Left ventricle myocardium inferior (tissue), 1 donor: ENCODE measurements at regions not wholly inside any gene's neighbourhood (a gene's known extent, or its start where the extent isn't known, plus 50 kb on each side); places are given as distances from the start of the nearest gene placed in this dataset.

Experiments
- DNase-seq: peaks from one replicate; pipeline ENCODE4 v3.0.0-alpha.2; 2020
- H3K27ac ChIP-seq: fragments of 200-600 bp; replicated peaks from 2 replicates; pipeline ENCODE4 v1.8.0; 2021
- H3K27me3 ChIP-seq: fragments of 200-600 bp; 2 replicates; pipeline ENCODE4 v1.8.0; 2021; ENCODE audit warnings: low read depth
- H3K36me3 ChIP-seq: fragments of 200-600 bp; 2 replicates; pipeline ENCODE4 v1.8.0; 2021
- H3K4me1 ChIP-seq: fragments of 200-600 bp; 2 replicates; pipeline ENCODE4 v1.8.0; 2021
- H3K4me3 ChIP-seq: fragments of 200-600 bp; 2 replicates; pipeline ENCODE4 v1.8.0; 2021; ENCODE audit warnings: mild to moderate bottlenecking, moderate library complexity
- H3K9me3 ChIP-seq: fragments of 200-600 bp; replicated peaks from 2 replicates; pipeline ENCODE4 v1.8.0; 2021
- CTCF ChIP-seq: fragments of 200-600 bp; IDR thresholded peaks from 2 replicates; pipeline ENCODE4 v1.8.0; 2021; ENCODE audit warnings: antibody characterized with exemption, mild to moderate bottlenecking, borderline replicate concordance
- intact Hi-C: fragments of 100-400 bp; cut with micrococcal nuclease; formaldehyde crosslinking; loops from one replicate; pipeline ENCODE4 v1.11.0; 2022
- donor health status: DM: no; HTN: yes; CAD: no; lungs with severe emphysema.

- Histone ChIP-seq H3K4me1 (peaks cover 15% of the 10 kb centered on the region), H3K27ac (no peak overlapping the region), H3K9me3 (no peaks in the 10 kb centered on the region), H3K27me3 (no peaks in the 10 kb centered on the region), H3K36me3 (no peaks in the 10 kb centered on the region), H3K4me3 (no peak overlapping the region)
- no peak for DNase-seq
- intact Hi-C loops = no loop called here
- no peak for TF ChIP-seq CTCF
Observed at GRCh38 chr6:26179675-26180074, 92.4 kb downstream of the HFE start.

- Histone ChIP-seq H3K27me3 (no peaks in the 10 kb centered on the region), H3K4me1 (peaks cover 15% of the 10 kb centered on the region), H3K4me3 (no peak overlapping the region), H3K36me3 (no peaks in the 10 kb centered on the region), H3K27ac (no peak overlapping the region), H3K9me3 (no peaks in the 10 kb centered on the region)
- intact Hi-C loops = no loop called here
- no peak for DNase-seq
- no peak for TF ChIP-seq CTCF
Observed at GRCh38 chr6:26180346-26180745, 93.1 kb downstream of the HFE start.

- no peaks in the 10 kb centered on the region for H3K36me3 ChIP-seq
- intact Hi-C loops = no loop called here
- peak overlapping the region; percentile 74 for H3K4me3 ChIP-seq
- H3K27ac ChIP-seq = peak overlapping the region; percentile 90
- no peak for TF ChIP-seq CTCF
- peaks cover 18% of the 10 kb centered on the region for H3K4me1 ChIP-seq
- DNase-seq = no peak
- H3K9me3 ChIP-seq = no peaks in the 10 kb centered on the region
- no peaks in the 10 kb centered on the region for H3K27me3 ChIP-seq
Observed at GRCh38 chr6:26183237-26183580, 96.0 kb downstream of the HFE start.

- Histone ChIP-seq H3K27ac (peak overlapping the region; percentile 90), H3K4me3 (peak overlapping the region; percentile 74), H3K27me3 (no peaks in the 10 kb centered on the region), H3K9me3 (no peaks in the 10 kb centered on the region), H3K36me3 (no peaks in the 10 kb centered on the region), H3K4me1 (peaks cover 23% of the 10 kb centered on the region)
- no peak for TF ChIP-seq CTCF
- intact Hi-C loops = no loop called here
- DNase-seq = peak; percentile 53
Observed at GRCh38 chr6:26183581-26184366, 96.5 kb downstream of the HFE start.

GRCh38 chr6:26184367-26184891, 97.2 kb downstream of the HFE start:
- intact Hi-C loops = no loop called here
- H3K27ac ChIP-seq = peak overlapping the region; percentile 90
- peaks cover 30% of the 10 kb centered on the region for H3K4me1 ChIP-seq
- H3K36me3 ChIP-seq = no peaks in the 10 kb centered on the region
- H3K27me3 ChIP-seq = no peaks in the 10 kb centered on the region
- DNase-seq = no peak
- no peak for TF ChIP-seq CTCF
- H3K4me3 ChIP-seq = peak overlapping the region; percentile 74
- no peaks in the 10 kb centered on the region for H3K9me3 ChIP-seq
